Kidney epithelial cell (primary cell): ENCODE measurements at regions not wholly inside any gene's neighbourhood (a gene's known extent, or its start where the extent isn't known, plus 50 kb on each side); places are given as distances from the start of the nearest gene placed in this dataset.

Experiments
- DNase-seq: peaks from one replicate; pipeline ENCODE4 v3.0.0-alpha.2; 2010; ENCODE audit warnings: low read depth
- H3K27me3 ChIP-seq: 2 replicates; pipeline ENCODE4 v1.6.0; 2011; ENCODE audit warnings: low read length; ENCODE audit not compliant: control insufficient read depth, insufficient read depth
- H3K36me3 ChIP-seq: 2 replicates; pipeline ENCODE4 v1.5.1; 2011; ENCODE audit warnings: low read length; ENCODE audit not compliant: control insufficient read depth, insufficient read depth
- H3K4me3 ChIP-seq: 2 replicates; pipeline ENCODE4 v1.5.1; 2011; ENCODE audit warnings: low read depth, mild to moderate bottlenecking, control low read depth, low read length
- TF ChIP-seq, protein P1 (sequence below): IDR thresholded peaks from 2 replicates; pipeline ENCODE4 v1.5.1; 2011; ENCODE audit warnings: mild to moderate bottlenecking, moderate library complexity, low read length, control low read depth, inconsistent platforms; ENCODE audit not compliant: insufficient read depth, poor library complexity, severe bottlenecking

DNA sequence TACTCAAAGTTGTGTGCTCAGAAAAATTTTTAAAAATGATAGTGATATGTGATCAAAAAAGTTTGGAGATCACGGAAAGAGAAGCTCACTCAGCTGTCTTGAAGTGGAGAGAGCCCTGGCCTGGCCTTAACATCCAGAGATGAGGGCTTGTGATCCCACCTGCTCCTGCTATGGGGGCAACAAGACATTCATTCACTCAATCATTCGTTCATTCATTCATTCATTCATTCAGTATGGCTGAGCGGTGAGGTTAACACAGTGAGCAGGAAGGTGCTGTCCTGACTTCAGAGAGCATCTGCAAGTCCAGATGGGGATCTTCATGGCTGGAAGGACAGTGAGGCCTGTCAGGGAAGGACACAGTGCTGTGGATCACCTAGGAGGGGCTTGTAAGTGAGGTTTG lies 112.3 kb downstream of the SLC25A47 start:
- Histone ChIP-seq H3K27me3 (no peaks in the 10 kb centered on the region), H3K36me3 (no peaks in the 10 kb centered on the region), H3K4me3 (no peak overlapping the region)
- TF ChIP-seq, protein P1, sequence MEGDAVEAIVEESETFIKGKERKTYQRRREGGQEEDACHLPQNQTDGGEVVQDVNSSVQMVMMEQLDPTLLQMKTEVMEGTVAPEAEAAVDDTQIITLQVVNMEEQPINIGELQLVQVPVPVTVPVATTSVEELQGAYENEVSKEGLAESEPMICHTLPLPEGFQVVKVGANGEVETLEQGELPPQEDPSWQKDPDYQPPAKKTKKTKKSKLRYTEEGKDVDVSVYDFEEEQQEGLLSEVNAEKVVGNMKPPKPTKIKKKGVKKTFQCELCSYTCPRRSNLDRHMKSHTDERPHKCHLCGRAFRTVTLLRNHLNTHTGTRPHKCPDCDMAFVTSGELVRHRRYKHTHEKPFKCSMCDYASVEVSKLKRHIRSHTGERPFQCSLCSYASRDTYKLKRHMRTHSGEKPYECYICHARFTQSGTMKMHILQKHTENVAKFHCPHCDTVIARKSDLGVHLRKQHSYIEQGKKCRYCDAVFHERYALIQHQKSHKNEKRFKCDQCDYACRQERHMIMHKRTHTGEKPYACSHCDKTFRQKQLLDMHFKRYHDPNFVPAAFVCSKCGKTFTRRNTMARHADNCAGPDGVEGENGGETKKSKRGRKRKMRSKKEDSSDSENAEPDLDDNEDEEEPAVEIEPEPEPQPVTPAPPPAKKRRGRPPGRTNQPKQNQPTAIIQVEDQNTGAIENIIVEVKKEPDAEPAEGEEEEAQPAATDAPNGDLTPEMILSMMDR, result no peak
- no peak for DNase-seq

DNA sequence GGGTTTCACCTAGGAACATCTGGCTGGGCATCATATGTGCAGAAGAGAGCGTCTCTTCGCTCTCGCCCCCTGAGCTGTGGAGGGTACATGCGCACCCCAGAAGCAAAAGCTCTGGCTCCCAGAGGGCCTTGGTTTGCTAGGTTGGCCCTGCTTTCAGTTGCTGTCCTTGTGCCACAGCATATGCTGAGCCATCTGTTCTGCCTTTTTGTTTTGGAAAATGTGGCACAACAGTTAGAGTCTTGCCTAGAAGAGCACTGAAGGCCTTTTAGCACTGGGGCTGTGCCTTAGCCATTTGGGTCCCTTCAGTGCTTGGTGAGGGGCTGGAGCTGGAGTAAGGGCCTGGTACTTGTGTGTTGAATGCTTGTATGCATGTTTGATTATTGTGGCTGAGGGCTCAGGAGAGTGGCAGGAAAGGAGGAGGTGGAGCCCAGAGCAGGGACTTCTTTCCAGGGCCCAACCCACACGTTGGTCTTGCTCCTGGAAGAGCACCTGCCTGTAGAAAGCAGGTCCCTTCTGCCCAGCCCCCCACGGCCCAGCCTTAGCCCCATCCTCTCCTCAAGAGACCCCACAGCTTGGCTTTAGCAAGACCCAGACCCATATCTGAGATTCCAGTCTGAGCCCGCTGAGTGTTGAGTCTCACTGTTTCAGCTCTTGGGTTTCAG lies 113.7 kb downstream of the SLC25A47 start:
- Histone ChIP-seq H3K36me3 (no peaks in the 10 kb centered on the region), H3K4me3 (no peak overlapping the region), H3K27me3 (no peaks in the 10 kb centered on the region)
- DNase-seq, result no peak
- TF ChIP-seq, protein P1, result no peak

DNA sequence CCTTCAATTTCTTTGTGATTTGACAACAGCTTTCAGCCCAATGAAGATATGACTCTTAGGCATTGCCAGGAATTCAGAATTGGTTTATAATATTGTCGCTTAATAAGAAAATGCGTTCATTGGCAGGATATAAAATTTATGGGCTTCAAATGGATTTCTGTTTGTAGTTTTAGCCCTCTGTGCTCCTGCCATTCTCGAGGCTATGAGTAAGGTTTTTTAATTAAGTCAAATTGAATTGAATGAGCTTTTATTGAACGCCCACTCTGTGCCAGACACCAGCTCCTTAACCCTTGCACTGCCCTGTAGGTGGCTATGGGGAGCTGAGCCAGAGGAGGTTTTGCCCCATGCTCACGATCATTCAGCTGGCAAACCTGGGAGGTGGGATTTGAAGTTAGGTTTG lies 115.1 kb downstream of the SLC25A47 start:
- no peak for DNase-seq
- Histone ChIP-seq H3K36me3 (no peaks in the 10 kb centered on the region), H3K27me3 (no peaks in the 10 kb centered on the region), H3K4me3 (no peak overlapping the region)
- TF ChIP-seq, protein P1, result no peak

DNA sequence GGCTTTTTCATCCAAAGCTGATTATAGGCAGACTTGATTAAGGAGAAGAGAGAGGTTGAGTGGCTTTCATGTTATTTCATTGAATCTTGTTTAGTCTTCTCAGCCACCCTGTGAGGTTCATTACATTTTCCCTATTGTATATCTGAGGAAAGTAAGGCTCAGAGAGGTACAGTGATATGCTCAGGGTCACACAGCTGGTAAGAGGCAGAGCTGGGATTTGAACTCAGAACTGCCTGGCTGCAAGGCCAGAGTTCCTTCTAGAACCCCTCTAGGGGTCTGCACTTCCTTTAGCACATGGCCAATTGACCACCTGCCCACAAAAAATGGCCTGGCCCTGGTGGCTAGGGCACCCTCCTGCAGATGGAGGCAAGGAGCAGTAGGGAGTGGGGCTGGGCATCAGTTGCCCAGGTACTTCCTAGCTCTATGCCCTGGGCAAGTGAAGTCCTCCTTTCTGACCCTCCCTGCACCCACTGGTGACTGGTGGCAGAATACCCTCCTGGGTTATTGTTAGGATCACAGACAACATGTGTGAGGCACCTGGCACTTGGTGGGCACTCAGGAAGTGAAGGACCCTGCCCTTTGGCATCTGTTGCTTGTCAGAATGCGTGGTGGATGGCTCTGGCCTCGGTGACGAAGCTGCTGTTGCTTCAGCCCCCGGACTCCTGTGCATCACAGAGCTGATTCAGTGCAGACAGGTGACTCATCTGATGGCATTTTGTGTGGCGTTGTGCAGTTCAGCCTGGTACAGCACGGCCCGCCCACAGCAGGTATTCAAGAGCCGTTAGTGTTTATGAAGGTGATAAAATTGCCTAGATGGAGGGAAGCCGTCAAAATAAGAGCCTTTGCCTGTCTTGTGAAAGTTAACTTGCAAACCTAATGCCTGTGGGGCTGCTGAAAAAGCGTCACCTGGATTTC lies 115.8 kb downstream of the SLC25A47 start:
- H3K36me3 ChIP-seq, result no peaks in the 10 kb centered on the region
- no peaks in the 10 kb centered on the region for H3K27me3 ChIP-seq
- H3K4me3 ChIP-seq, result no peak overlapping the region
- peak; percentile 93 for DNase-seq
- TF ChIP-seq, protein P1, result no peak

DNA sequence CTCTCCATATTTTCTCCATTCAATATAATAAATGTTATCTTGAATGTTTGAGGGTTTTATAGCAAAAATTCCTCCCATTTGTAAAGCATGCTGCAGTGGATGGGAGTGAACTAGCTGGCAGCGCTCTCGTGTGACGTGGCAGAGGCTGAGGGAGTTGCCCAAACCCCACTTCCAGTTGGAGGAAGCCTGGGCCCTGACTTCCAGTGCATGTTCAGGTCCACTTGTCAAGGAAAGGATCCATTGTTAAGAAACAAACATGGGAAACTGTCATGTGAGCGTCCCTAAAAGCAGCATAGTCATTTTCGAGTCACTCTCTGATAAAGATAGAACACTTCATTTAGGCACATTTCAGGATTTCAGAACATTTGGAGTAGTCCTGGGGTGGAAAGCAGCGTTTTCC lies 116.6 kb downstream of the SLC25A47 start:
- H3K27me3 ChIP-seq, result no peaks in the 10 kb centered on the region
- TF ChIP-seq, protein P1, result no peak
- H3K4me3 ChIP-seq, result no peak overlapping the region
- no peaks in the 10 kb centered on the region for H3K36me3 ChIP-seq
- DNase-seq, result no peak
